ENCODE measurements at regions not wholly inside any gene's neighbourhood (a gene's known extent, or its start where the extent isn't known, plus 50 kb on each side); places are given as distances from the start of the nearest gene placed in this dataset.
A peak's percentile ranks its signal among the peaks of the same experiment; 100 is the strongest.

- no peak for TF ChIP-seq CTCF (IDR thresholded peaks at IDR 0.05; ENCODE audit: control insufficient read depth, extremely low read depth, insufficient read depth)
- H3K4me3 ChIP-seq (ENCODE audit: low read depth, low read length) = no peak overlapping the region
- peak; percentile 80 for DNase-seq (ENCODE audit: low read depth)
Observed at GRCh38 chr10:112098682-112099081, 84.9 kb downstream of the GPAM start.

Measured in LNCaP clone FGC (cell line).